ENCODE measurements at regions not wholly inside any gene's neighbourhood (a gene's known extent, or its start where the extent isn't known, plus 50 kb on each side); places are given as distances from the start of the nearest gene placed in this dataset.

DNA sequence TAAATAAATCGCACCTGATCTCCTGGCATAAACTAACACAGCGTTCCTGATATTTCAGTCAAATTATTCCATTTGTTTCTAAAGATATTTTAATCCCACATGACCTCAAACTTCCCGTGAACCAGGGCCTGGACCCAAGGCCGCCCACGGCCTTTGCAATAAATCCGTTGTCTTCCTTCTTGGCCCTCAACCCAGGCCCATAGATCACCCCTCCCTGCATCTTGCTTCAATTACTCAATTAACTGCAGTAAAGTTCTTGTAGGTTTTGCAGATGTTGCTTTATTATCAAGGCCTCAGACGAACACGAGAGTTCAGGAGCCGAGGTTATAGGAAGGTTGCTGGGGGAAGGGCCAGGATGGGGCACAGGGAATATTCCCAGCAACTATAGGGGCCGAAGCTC is 249.4 kb downstream of the RAB11FIP2 start:
- TF ChIP-seq, protein P1, sequence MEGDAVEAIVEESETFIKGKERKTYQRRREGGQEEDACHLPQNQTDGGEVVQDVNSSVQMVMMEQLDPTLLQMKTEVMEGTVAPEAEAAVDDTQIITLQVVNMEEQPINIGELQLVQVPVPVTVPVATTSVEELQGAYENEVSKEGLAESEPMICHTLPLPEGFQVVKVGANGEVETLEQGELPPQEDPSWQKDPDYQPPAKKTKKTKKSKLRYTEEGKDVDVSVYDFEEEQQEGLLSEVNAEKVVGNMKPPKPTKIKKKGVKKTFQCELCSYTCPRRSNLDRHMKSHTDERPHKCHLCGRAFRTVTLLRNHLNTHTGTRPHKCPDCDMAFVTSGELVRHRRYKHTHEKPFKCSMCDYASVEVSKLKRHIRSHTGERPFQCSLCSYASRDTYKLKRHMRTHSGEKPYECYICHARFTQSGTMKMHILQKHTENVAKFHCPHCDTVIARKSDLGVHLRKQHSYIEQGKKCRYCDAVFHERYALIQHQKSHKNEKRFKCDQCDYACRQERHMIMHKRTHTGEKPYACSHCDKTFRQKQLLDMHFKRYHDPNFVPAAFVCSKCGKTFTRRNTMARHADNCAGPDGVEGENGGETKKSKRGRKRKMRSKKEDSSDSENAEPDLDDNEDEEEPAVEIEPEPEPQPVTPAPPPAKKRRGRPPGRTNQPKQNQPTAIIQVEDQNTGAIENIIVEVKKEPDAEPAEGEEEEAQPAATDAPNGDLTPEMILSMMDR (IDR thresholded peaks at IDR 0.05; ENCODE audit: control extremely low read depth in 1 of 3, insufficient read depth in 1 of 3, low read depth in 1 of 3, low read length in 3 of 3), result no peak
- no peak for TF ChIP-seq POLR2AphosphoS5 (IDR thresholded peaks at IDR 0.05; ENCODE audit: low read depth, low read length)
- TF ChIP-seq TEAD4 (IDR thresholded peaks at IDR 0.05; ENCODE audit: low read depth, low read length), result no peak
- no peak for TF ChIP-seq RAD21 (IDR thresholded peaks at IDR 0.05 in 1 of 2, conservative IDR thresholded peaks at IDR 0.05 in 1 of 2; ENCODE audit: low read depth in 2 of 2, low read length in 2 of 2)
- TF ChIP-seq SP1 (IDR thresholded peaks at IDR 0.05; ENCODE audit: low read depth, low read length), result no peak
- no peak for TF ChIP-seq FOSL1 (IDR thresholded peaks at IDR 0.05; ENCODE audit: insufficient read depth, low read depth, low read length)
- TF ChIP-seq POLR2A (IDR thresholded peaks at IDR 0.05; ENCODE audit: control extremely low read depth in 1 of 2, low read depth in 2 of 2, low read length in 2 of 2), result no peak
- TF ChIP-seq, protein P2, sequence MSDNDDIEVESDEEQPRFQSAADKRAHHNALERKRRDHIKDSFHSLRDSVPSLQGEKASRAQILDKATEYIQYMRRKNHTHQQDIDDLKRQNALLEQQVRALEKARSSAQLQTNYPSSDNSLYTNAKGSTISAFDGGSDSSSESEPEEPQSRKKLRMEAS (IDR thresholded peaks at IDR 0.05), result no peak
- TF ChIP-seq, protein P3, sequence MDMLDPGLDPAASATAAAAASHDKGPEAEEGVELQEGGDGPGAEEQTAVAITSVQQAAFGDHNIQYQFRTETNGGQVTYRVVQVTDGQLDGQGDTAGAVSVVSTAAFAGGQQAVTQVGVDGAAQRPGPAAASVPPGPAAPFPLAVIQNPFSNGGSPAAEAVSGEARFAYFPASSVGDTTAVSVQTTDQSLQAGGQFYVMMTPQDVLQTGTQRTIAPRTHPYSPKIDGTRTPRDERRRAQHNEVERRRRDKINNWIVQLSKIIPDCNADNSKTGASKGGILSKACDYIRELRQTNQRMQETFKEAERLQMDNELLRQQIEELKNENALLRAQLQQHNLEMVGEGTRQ (IDR thresholded peaks at IDR 0.05; ENCODE audit: low read length), result no peak
- TF ChIP-seq TCF12 (IDR thresholded peaks at IDR 0.05; ENCODE audit: low read depth, low read length), result no peak
- TF ChIP-seq EZH2 (IDR thresholded peaks at IDR 0.05; ENCODE audit: low read depth, low read length, severe bottlenecking), result no peak
- TF ChIP-seq SP2 (IDR thresholded peaks at IDR 0.05; ENCODE audit: low read length), result no peak
- no peak for TF ChIP-seq HDAC2 (IDR thresholded peaks at IDR 0.05; ENCODE audit: borderline replicate concordance in 1 of 2, low read depth in 2 of 2, low read length in 2 of 2)
- no peak for TF ChIP-seq RXRA (IDR thresholded peaks at IDR 0.05; ENCODE audit: insufficient read depth, low read depth, low read length)

Measured in H1 (cell line).